Muscle of leg (tissue), 3 donors: ENCODE measurements at regions not wholly inside any gene's neighbourhood (a gene's known extent, or its start where the extent isn't known, plus 50 kb on each side); places are given as distances from the start of the nearest gene placed in this dataset.

ENCODE experiments used
- DNase-seq: peaks from one replicate; pipeline ENCODE4 v3.0.0; 2013
- H3K27ac ChIP-seq: one replicate; pipeline ENCODE4 v1.5.1; 2013; ENCODE audit warnings: mild to moderate bottlenecking, low read length, control low read depth
- H3K27me3 ChIP-seq: one replicate; pipeline ENCODE4 v1.6.1; 2013; ENCODE audit warnings: low read length; ENCODE audit not compliant: control insufficient read depth, insufficient read depth
- H3K36me3 ChIP-seq: one replicate; pipeline ENCODE4 v1.6.1; 2013; ENCODE audit warnings: low read length; ENCODE audit not compliant: control insufficient read depth, insufficient read depth
- H3K4me1 ChIP-seq: one replicate; pipeline ENCODE4 v1.6.1; 2013; ENCODE audit warnings: low read length; ENCODE audit not compliant: control insufficient read depth, insufficient read depth
- H3K4me3 ChIP-seq: one replicate; pipeline ENCODE4 v1.5.1; 2013; ENCODE audit warnings: low read length, control low read depth
- H3K9me3 ChIP-seq: replicated peaks from 2 replicates; pipeline ENCODE4 v1.6.1; 2013; ENCODE audit warnings: low read depth, low read length; ENCODE audit not compliant: control insufficient read depth
- WGBS: methylation state at CpG from one replicate; pipeline ENCODE4 v1.1.5; 2013; ENCODE audit warnings: missing lambda C conversion rate; ENCODE audit not compliant: insufficient coverage; 5-methylcytosine and 5-hydroxymethylcytosine counted together

- Histone ChIP-seq H3K27ac (no peak overlapping the region), H3K27me3 (no peaks in the 10 kb centered on the region), H3K4me1 (no peaks in the 10 kb centered on the region), H3K9me3 (no peaks in the 10 kb centered on the region), H3K36me3 (no peaks in the 10 kb centered on the region), H3K4me3 (no peak overlapping the region)
- no peak for DNase-seq
- no CpG with 5 or more reads among the region's 2 CpGs for WGBS
Measured at GRCh38 chr14:84532016-84532415, 997.9 kb upstream of the FLRT2 start.

GRCh38 chr14:84533181-84533725, 996.7 kb upstream of the FLRT2 start:
- Histone ChIP-seq H3K27me3 (no peaks in the 10 kb centered on the region), H3K4me3 (no peak overlapping the region), H3K9me3 (no peaks in the 10 kb centered on the region), H3K36me3 (no peaks in the 10 kb centered on the region), H3K4me1 (no peaks in the 10 kb centered on the region), H3K27ac (no peak overlapping the region)
- no peak for DNase-seq
- 29% methylated on average over 1 of the region's 3 CpGs for WGBS

- H3K4me1 ChIP-seq: no peaks in the 10 kb centered on the region
- H3K27ac ChIP-seq: no peak overlapping the region
- no CpG with 5 or more reads among the region's 4 CpGs for WGBS
- no peak for DNase-seq
- no peaks in the 10 kb centered on the region for H3K9me3 ChIP-seq
- H3K4me3 ChIP-seq: no peak overlapping the region
- H3K36me3 ChIP-seq: no peaks in the 10 kb centered on the region
- H3K27me3 ChIP-seq: no peaks in the 10 kb centered on the region
Measured at GRCh38 chr14:84533791-84534190, 996.2 kb upstream of the FLRT2 start.

- H3K4me3 ChIP-seq: no peak overlapping the region
- no peaks in the 10 kb centered on the region for H3K27me3 ChIP-seq
- H3K4me1 ChIP-seq: no peaks in the 10 kb centered on the region
- H3K9me3 ChIP-seq: no peaks in the 10 kb centered on the region
- no peaks in the 10 kb centered on the region for H3K36me3 ChIP-seq
- DNase-seq: no peak
- H3K27ac ChIP-seq: no peak overlapping the region
Measured at GRCh38 chr14:84535484-84535883, 994.5 kb upstream of the FLRT2 start.

GRCh38 chr14:84535976-84536375, 994.0 kb upstream of the FLRT2 start:
- Histone ChIP-seq H3K27me3 (no peaks in the 10 kb centered on the region), H3K4me3 (no peak overlapping the region), H3K9me3 (no peaks in the 10 kb centered on the region), H3K36me3 (no peaks in the 10 kb centered on the region), H3K27ac (no peak overlapping the region), H3K4me1 (no peaks in the 10 kb centered on the region)
- 60% methylated on average over 1 of the region's 1 CpG for WGBS
- no peak for DNase-seq

GRCh38 chr14:84541018-84541417, 988.9 kb upstream of the FLRT2 start:
- WGBS: no CpG with 5 or more reads among the region's 2 CpGs
- Histone ChIP-seq H3K9me3 (no peaks in the 10 kb centered on the region), H3K27me3 (no peaks in the 10 kb centered on the region), H3K36me3 (no peaks in the 10 kb centered on the region), H3K27ac (no peak overlapping the region), H3K4me3 (no peak overlapping the region), H3K4me1 (no peaks in the 10 kb centered on the region)
- peak; percentile 6 for DNase-seq

GRCh38 chr14:84543859-84544258, 986.1 kb upstream of the FLRT2 start:
- H3K9me3 ChIP-seq: no peaks in the 10 kb centered on the region
- no peaks in the 10 kb centered on the region for H3K27me3 ChIP-seq
- DNase-seq: no peak
- no peaks in the 10 kb centered on the region for H3K36me3 ChIP-seq
- no peak overlapping the region for H3K4me3 ChIP-seq
- WGBS: no CpG with 5 or more reads among the region's 1 CpG
- H3K4me1 ChIP-seq: no peaks in the 10 kb centered on the region
- no peak overlapping the region for H3K27ac ChIP-seq

- no peak overlapping the region for H3K4me3 ChIP-seq
- DNase-seq: peak; percentile 13
- WGBS: 92% methylated on average over 3 of the region's 6 CpGs
- no peaks in the 10 kb centered on the region for H3K4me1 ChIP-seq
- no peaks in the 10 kb centered on the region for H3K36me3 ChIP-seq
- no peaks in the 10 kb centered on the region for H3K9me3 ChIP-seq
- no peaks in the 10 kb centered on the region for H3K27me3 ChIP-seq
- H3K27ac ChIP-seq: no peak overlapping the region
Measured at GRCh38 chr14:84544486-84545131, 985.3 kb upstream of the FLRT2 start.

- Histone ChIP-seq H3K9me3 (no peaks in the 10 kb centered on the region), H3K4me1 (no peaks in the 10 kb centered on the region), H3K27me3 (no peaks in the 10 kb centered on the region), H3K36me3 (no peaks in the 10 kb centered on the region), H3K27ac (no peak overlapping the region), H3K4me3 (no peak overlapping the region)
- no peak for DNase-seq
- no CpG with 5 or more reads among the region's 2 CpGs for WGBS
Measured at GRCh38 chr14:84546236-84546635, 983.7 kb upstream of the FLRT2 start.

- Histone ChIP-seq H3K36me3 (no peaks in the 10 kb centered on the region), H3K27me3 (no peaks in the 10 kb centered on the region), H3K27ac (no peak overlapping the region), H3K9me3 (no peaks in the 10 kb centered on the region), H3K4me1 (no peaks in the 10 kb centered on the region), H3K4me3 (no peak overlapping the region)
- WGBS: no CpG with 5 or more reads among the region's 3 CpGs
- peak; percentile 16 for DNase-seq
Measured at GRCh38 chr14:84554136-84554535, 975.8 kb upstream of the FLRT2 start.

GRCh38 chr14:84555493-84555892, 974.5 kb upstream of the FLRT2 start:
- H3K27ac ChIP-seq: no peak overlapping the region
- no peaks in the 10 kb centered on the region for H3K36me3 ChIP-seq

More at GRCh38 chr14:84555493-84555892, 974.5 kb upstream of the FLRT2 start:
- no peak overlapping the region for H3K4me3 ChIP-seq
- WGBS: no CpG with 5 or more reads among the region's 2 CpGs
- no peaks in the 10 kb centered on the region for H3K4me1 ChIP-seq
- H3K9me3 ChIP-seq: no peaks in the 10 kb centered on the region
- H3K27me3 ChIP-seq: no peaks in the 10 kb centered on the region
- DNase-seq: no peak
